H1 (cell line): ENCODE measurements at regions not wholly inside any gene's neighbourhood (a gene's known extent, or its start where the extent isn't known, plus 50 kb on each side); places are given as distances from the start of the nearest gene placed in this dataset.

Experiments used
- BRCA1 ChIP-seq: IDR thresholded peaks from 2 replicates; pipeline ENCODE4 v1.6.1; 2012; ENCODE audit warnings: low read depth, low read length, improper control_type of control experiment
- CHD1 ChIP-seq: IDR thresholded peaks from 2 replicates; pipeline ENCODE4 v1.6.1; 2012; ENCODE audit warnings: low read depth, low read length, improper control_type of control experiment
- POLR2AphosphoS5 ChIP-seq: IDR thresholded peaks from 2 replicates; pipeline ENCODE4 v1.6.1; 2011; ENCODE audit warnings: low read depth, low read length

DNA sequence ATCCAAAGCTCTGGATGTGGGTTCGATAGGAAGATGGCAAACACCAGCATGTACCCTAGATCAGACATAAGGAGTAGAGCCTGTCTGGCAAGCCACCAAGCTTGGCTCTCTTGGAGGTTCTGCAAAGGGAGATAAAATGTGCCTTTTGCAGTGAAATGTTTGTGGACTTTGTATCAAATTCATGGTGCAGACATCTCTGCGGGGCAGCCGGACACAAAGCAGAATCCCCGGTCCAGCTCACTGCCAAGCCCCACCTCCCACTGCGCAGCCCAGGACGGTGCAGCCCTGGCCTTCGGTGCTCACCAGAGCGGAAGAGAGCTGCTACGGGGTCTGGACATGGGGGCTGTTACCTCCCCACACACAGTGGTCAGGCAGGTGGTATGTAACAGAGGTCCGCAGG lies 333.6 kb upstream of the JARID2 start:
- TF ChIP-seq BRCA1 (no peak), CHD1 (no peak), POLR2AphosphoS5 (no peak)
